ENCODE measurements at regions not wholly inside any gene's neighbourhood (a gene's known extent, or its start where the extent isn't known, plus 50 kb on each side); places are given as distances from the start of the nearest gene placed in this dataset.

GRCh38 chr2:220175967-220176366 lies 548.5 kb downstream of the SLC4A3 start:
- TF ChIP-seq ZNF318 (IDR thresholded peaks at IDR 0.05; ENCODE audit: borderline replicate concordance in 1 of 2, low read depth in 1 of 2) (no peak), ZNF384 (IDR thresholded peaks at IDR 0.05; ENCODE audit: low read depth, low read length) (no peak), ZNF699 (CRISPR knock-in tag; IDR thresholded peaks at IDR 0.05; ENCODE audit: insufficient replicate concordance) (no peak), SLC30A9 (CRISPR knock-in tag; IDR thresholded peaks at IDR 0.05) (no peak), SRSF7 (optimal IDR thresholded peaks at IDR 0.05; ENCODE audit: low read depth, low read length) (no peak)
- intact Hi-C loops (cut with micrococcal nuclease) = no loop called here
- POLR2A ChIA-PET = no interaction called here
- no peak for DNase-seq (ENCODE audit: extremely low read depth in 1 of 4, low spot score in 3 of 4)
- Histone ChIP-seq H3K36me3 (ENCODE audit: control insufficient read depth, insufficient read depth, low read length) (no peaks in the 10 kb centered on the region), H3K79me2 (ENCODE audit: control insufficient read depth, insufficient read depth, low read length) (no peaks in the 10 kb centered on the region), H4K20me1 (replicated peaks; ENCODE audit: control insufficient read depth, insufficient read depth, low read length) (no peaks in the 10 kb centered on the region), H3K4me1 (replicated peaks in 1 of 2; ENCODE audit: control insufficient read depth in 2 of 2, insufficient read depth in 2 of 2, low read length in 2 of 2) (no peaks in the 10 kb centered on the region), H3K9me3 (replicated peaks; ENCODE audit: control insufficient read depth, insufficient read depth, low read depth, low read length) (no peaks in the 10 kb centered on the region), H3K27ac (ENCODE audit: extremely low read depth, low read depth, low read length) (no peak overlapping the region), H3K9ac (ENCODE audit: insufficient read depth in 1 of 2, low read depth in 2 of 2, low read length in 2 of 2) (no peak overlapping the region), H3K9me1 (ENCODE audit: control insufficient read depth, insufficient read depth, low read length) (no peaks in the 10 kb centered on the region), H2AFZ (ENCODE audit: low read depth, low read length) (no peak overlapping the region), H3K4me3 (no peak overlapping the region), H3K4me2 (ENCODE audit: insufficient read depth, low read length) (no peak overlapping the region), H3K27me3 (ENCODE audit: control insufficient read depth in 2 of 2, insufficient read depth in 2 of 2, low read length in 2 of 2) (no peaks in the 10 kb centered on the region)
- CTCF ChIA-PET (ENCODE audit: low intra/inter-chr PET ratio) = no interaction called here
- no TSS peak for BruUV-seq (replicated peaks)
- no CpG with 5 or more reads among the region's 2 CpGs for WGBS (ENCODE audit: insufficient coverage, low coverage, missing lambda C conversion rate)
- in situ Hi-C loops (cut with MboI) = no loop called here
- no peak for FAIRE-seq
- no peak for ATAC-seq

All from K562 (cell line).